Breast epithelium (tissue), 3 donors: ENCODE measurements at regions not wholly inside any gene's neighbourhood (a gene's known extent, or its start where the extent isn't known, plus 50 kb on each side); places are given as distances from the start of the nearest gene placed in this dataset.
A peak's percentile ranks its signal among the peaks of the same experiment; 100 is the strongest.

Experiments used
- CTCF ChIP-seq, 3 donors: fragments of 450-650 bp; IDR thresholded peaks; one replicate each; pipeline ENCODE4 v1.5.1; 2016 to 2017; ENCODE audit warnings: antibody characterized with exemption in 3 of 3, mild to moderate bottlenecking in 3 of 3, moderate library complexity in 3 of 3
- POLR2A ChIP-seq: fragments of 450-650 bp; IDR thresholded peaks from one replicate; pipeline ENCODE4 v1.6.1; 2016; ENCODE audit warnings: antibody characterized with exemption, mild to moderate bottlenecking, moderate library complexity
- POLR2AphosphoS5 ChIP-seq, 3 donors: sonication (generic); formaldehyde crosslinking; IDR thresholded peaks; one replicate each; pipeline ENCODE4 v1.6.1; 2017; ENCODE audit warnings: antibody characterized with exemption in 3 of 3

- TF ChIP-seq CTCF (IDR thresholded peaks at IDR 0.05) (peak in 2 of 3 donors; percentile 40 to 47), POLR2AphosphoS5 (IDR thresholded peaks at IDR 0.05) (no peak), POLR2A (no peak)
These were observed 131.2 kb downstream of the BUD13 start for GRCh38 chr11:116641561-116642045.
